GM19455 (cell line): ENCODE measurements at regions not wholly inside any gene's neighbourhood (a gene's known extent, or its start where the extent isn't known, plus 50 kb on each side); places are given as distances from the start of the nearest gene placed in this dataset.
"Not testable (repeated sequence)": the region's sequence is repeated elsewhere in the genome, so short reads cannot be mapped to it uniquely, and the experiment has no call there.

Experiments used
- ATAC-seq: cut with Tn5 transposase; IDR thresholded peaks from one replicate; pipeline ENCODE4 v1.9.1; 2021; ENCODE audit not compliant: unreplicated experiment

- no peak for ATAC-seq
Observed at GRCh38 chr7:126016722-126017121, 1087.1 kb upstream of the POT1 start.

GRCh38 chr7:126005064-126005463 is 1075.4 kb upstream of the POT1 start:
- ATAC-seq, result no peak

- ATAC-seq, result no peak
Observed at GRCh38 chr7:126001349-126001748, 1071.7 kb upstream of the POT1 start.

GRCh38 chr7:125984795-125985194 is 1055.2 kb upstream of the POT1 start:
- no peak for ATAC-seq

- no peak for ATAC-seq
Observed at GRCh38 chr7:125971656-125972055, 1042.0 kb upstream of the POT1 start.

GRCh38 chr7:125966278-125967048 is 1036.8 kb upstream of the POT1 start:
- ATAC-seq, result no peak

GRCh38 chr7:125934955-125935354 is 1005.3 kb upstream of the POT1 start:
- no peak for ATAC-seq

GRCh38 chr7:125934539-125934938 is 1004.9 kb upstream of the POT1 start:
- ATAC-seq, result no peak

GRCh38 chr7:125930848-125931247 is 1001.2 kb upstream of the POT1 start:
- ATAC-seq, result no peak

GRCh38 chr7:125927556-125927955 is 997.9 kb upstream of the POT1 start:
- ATAC-seq, result no peak

- no peak for ATAC-seq
Observed at GRCh38 chr7:125926621-125927020, 997.0 kb upstream of the POT1 start.

- no peak for ATAC-seq
Observed at GRCh38 chr7:125924037-125924436, 994.4 kb upstream of the POT1 start.

- not testable (repeated sequence) for ATAC-seq
Observed at GRCh38 chr7:125915381-125915948, 985.8 kb upstream of the POT1 start.

GRCh38 chr7:125908711-125909110 is 979.1 kb upstream of the POT1 start:
- no peak for ATAC-seq

- ATAC-seq, result no peak
Observed at GRCh38 chr7:125899577-125899976, 970.0 kb upstream of the POT1 start.

GRCh38 chr7:125892434-125892833 is 962.8 kb upstream of the POT1 start:
- ATAC-seq, result no peak

GRCh38 chr7:125878988-125879387 is 949.4 kb upstream of the POT1 start:
- ATAC-seq, result no peak

- no peak for ATAC-seq
Observed at GRCh38 chr7:125878235-125878956, 948.8 kb upstream of the POT1 start.

- no peak for ATAC-seq
Observed at GRCh38 chr7:125877246-125877645, 947.6 kb upstream of the POT1 start.

- ATAC-seq, result no peak
Observed at GRCh38 chr7:125876431-125876830, 946.8 kb upstream of the POT1 start.

GRCh38 chr7:125871431-125871830 is 941.8 kb upstream of the POT1 start:
- no peak for ATAC-seq

- ATAC-seq, result no peak
Observed at GRCh38 chr7:125857606-125858005, 928.0 kb upstream of the POT1 start.
